ENCODE measurements at regions not wholly inside any gene's neighbourhood (a gene's known extent, or its start where the extent isn't known, plus 50 kb on each side); places are given as distances from the start of the nearest gene placed in this dataset.

GRCh38 chr1:168782559-168783116, 53.6 kb upstream of the DPT start:
- no peak for DNase-seq (ENCODE audit: low read depth in 2 of 3, low spot score in 1 of 3)

GRCh38 chr1:168783458-168784210, 54.6 kb upstream of the DPT start:
- DNase-seq (ENCODE audit: low read depth in 2 of 3, low spot score in 1 of 3) = no peak

GRCh38 chr1:168786476-168787330, 57.7 kb upstream of the DPT start:
- DNase-seq (ENCODE audit: low read depth in 2 of 3, low spot score in 1 of 3) = no peak

- no peak for DNase-seq (ENCODE audit: low read depth in 2 of 3, low spot score in 1 of 3)
Measured at GRCh38 chr1:168788258-168788657, 59.3 kb upstream of the DPT start.

GRCh38 chr1:168789501-168789900, 60.5 kb upstream of the DPT start:
- DNase-seq (ENCODE audit: low read depth in 2 of 3, low spot score in 1 of 3) = no peak

GRCh38 chr1:168792142-168792541, 63.1 kb upstream of the DPT start:
- no peak for DNase-seq (ENCODE audit: low read depth in 2 of 3, low spot score in 1 of 3)

DNA sequence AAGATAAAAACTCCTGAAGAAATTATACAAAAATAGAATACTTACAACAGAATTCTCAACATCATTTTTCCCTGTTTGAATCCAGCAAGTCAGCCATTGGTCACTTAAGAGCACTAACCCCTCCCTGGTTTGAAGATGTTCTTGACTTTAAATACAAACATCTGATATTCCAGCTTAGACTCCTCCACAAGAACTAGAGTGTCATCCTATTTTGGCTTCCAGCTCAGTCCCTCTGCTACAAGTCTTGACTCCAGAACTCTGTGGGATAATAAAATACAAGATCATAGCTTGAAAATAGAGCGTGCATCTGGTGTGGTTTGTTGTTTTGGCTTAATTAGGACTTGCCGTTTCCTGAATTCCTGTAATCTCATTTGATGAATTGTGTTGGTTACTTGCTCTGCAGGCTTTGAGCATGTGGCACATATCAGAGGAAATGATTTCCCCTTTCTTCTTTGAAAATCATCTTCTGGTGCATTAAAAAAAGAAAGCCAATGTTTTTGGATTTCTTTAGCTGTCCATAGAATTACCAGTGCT, 63.7 kb upstream of the DPT start:
- DNase-seq (ENCODE audit: low read depth in 2 of 3, low spot score in 1 of 3) = no peak

DNA sequence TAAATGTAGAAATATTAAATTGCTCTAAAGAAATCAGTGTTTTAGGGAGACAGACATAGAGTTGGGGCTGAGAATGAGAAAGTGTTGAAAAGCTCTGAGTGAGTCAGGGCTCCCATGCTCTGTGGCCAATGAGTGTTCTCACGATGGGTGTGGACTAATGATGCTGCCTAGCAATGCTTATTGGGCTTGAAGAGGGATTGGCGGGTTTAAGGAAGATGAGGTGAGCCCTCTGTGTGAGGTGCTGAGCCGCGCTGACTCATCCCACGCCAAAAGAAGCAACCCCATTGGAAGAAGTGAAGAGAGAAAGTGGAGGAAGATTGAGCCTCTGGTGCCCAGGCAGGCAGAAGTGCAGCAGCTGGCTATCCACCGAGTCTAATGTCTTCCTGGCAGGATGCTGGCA, 65.1 kb upstream of the DPT start:
- no peak for DNase-seq (ENCODE audit: low read depth in 2 of 3, low spot score in 1 of 3)

DNA sequence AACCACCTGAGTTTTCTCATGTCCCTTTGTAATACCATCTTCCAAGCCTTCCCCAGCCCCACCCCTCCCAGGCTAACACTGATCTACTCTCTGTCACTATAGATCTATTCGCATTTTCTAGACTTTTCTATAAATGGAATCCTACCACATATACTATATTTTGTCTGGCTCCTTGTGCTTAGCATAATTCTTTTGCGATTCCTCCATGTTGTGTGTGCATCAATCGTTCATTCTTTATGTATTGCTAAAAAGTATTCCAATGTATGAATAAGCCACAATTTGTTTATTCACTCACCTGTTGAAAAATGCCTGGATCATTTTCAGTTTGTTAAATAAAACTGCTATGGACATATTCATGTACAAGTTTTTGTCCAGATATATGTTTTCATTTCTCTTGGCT, 66.7 kb upstream of the DPT start:
- no peak for DNase-seq (ENCODE audit: low read depth in 2 of 3, low spot score in 1 of 3)

GRCh38 chr1:168799927-168800605, 71.1 kb upstream of the DPT start:
- no peak for DNase-seq (ENCODE audit: low read depth in 2 of 3, low spot score in 1 of 3)

- no peak for DNase-seq (ENCODE audit: low read depth in 2 of 3, low spot score in 1 of 3)
Measured at GRCh38 chr1:168801032-168801745, 72.2 kb upstream of the DPT start.

DNA sequence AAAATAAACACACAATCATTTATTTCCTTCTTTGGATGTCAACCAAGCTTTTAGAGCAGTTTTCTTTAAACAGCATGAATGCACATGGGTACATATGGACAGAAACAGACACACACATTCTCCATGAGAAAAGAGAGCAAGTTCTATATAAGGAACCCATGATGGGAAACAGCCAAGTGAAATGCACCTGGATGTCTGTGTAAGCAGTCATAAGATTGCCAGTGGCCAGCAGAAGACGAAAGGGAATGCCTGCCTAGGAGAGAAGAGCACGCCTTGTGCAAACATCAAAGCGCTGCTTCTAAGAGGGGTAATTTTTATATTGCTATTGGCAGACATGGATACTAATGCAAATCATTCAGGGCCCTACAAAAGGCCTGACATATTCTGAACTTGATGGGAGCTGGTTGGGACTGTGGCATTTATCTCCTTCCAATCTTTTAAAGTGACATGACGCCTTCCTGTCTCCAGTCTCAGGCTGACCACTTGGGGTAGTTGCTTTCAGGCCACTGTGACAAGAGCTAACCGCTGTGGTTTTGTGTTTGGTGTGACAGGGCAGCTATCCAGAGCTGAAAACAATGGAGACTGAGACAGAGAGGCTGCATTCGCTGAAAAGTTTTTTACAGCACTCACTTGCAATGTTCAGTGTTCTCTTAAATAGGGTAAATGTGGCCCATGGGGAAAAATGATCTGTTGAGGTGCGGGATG, 75.0 kb upstream of the DPT start:
- DNase-seq (ENCODE audit: low read depth in 2 of 3, low spot score in 1 of 3) = no peak

DNA sequence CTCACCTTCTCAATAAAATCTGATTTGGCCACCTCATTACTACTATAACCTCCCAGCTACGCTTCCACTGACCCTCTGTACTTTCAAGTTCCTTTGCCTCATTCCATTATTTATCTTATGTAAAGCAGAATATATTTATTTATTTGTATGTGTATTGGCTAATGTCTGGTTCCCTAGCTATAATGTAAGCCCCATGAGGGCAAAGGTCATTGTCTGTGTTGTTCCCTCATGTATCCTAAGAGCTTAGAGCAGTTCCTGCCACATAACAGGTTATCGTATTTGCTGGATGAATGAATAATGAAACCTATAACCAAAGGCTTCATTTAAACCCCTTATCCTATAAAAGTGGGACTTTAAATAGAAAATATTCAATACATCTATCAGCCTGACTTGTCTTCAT, 77.9 kb upstream of the DPT start:
- DNase-seq (ENCODE audit: low read depth in 2 of 3, low spot score in 1 of 3) = no peak

GRCh38 chr1:168811176-168811575, 82.2 kb upstream of the DPT start:
- DNase-seq (ENCODE audit: low read depth in 2 of 3, low spot score in 1 of 3) = no peak

DNA sequence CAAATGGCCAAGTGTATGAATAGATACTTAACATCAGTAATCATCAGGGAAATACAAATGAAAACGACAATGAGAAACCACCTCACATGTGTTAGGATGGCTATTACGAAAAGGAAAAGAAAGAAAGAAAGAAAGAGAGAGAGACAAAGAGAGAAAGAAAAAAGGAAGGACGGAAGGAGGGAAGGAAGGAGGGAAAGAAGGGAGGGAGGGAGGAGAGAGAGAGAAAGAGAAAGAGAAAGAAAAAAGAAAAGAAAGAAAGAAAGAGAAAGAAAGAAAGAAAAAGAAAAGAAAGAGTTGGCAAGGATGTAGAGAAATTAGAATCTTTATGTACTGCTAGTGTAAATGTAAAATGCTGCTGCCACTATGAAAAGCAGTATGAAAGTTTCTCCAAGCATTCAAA, 90.7 kb upstream of the DPT start:
- DNase-seq (ENCODE audit: low read depth in 2 of 3, low spot score in 1 of 3) = no peak

DNA sequence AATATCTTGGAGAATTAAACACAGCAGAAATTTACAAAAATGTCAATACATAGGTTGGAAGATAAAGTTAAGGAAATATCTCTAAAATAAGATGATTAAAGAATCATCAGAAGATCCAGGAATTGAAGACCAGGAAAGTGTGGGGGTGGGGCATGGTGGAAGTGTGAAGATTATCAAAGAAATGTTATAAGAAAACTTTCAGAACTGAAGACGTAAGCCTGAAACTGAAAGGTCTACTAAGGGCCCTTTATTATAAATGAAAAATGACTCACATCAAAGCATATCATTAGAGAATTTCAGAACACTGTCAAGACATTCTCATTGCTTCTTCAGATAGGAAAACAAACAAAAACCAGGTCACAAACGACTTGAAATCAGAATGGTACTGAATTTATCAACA, 92.4 kb upstream of the DPT start:
- peak in 2 of 3 donors; percentile 29 to 32 for DNase-seq (ENCODE audit: low read depth in 2 of 3, low spot score in 1 of 3)

DNA sequence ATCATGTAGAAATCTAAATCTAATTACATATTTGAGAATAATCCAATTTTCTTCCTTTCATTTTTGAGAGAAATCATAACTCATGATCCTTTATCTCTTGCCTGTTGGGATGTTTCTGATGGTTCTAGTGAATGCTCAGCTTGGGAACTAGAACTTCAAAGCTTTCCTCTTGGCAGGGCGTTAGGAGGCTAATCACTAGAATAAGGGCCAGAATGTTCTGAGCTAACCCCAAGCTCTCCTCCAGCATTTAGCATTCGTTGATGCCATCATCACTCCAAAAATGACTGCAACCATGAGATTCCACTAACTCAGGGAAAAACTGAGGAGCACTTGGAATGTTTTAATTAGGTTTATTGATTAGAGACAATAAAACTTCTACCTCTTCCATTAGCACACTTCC, 93.9 kb upstream of the DPT start:
- no peak for DNase-seq (ENCODE audit: low read depth in 2 of 3, low spot score in 1 of 3)

DNA sequence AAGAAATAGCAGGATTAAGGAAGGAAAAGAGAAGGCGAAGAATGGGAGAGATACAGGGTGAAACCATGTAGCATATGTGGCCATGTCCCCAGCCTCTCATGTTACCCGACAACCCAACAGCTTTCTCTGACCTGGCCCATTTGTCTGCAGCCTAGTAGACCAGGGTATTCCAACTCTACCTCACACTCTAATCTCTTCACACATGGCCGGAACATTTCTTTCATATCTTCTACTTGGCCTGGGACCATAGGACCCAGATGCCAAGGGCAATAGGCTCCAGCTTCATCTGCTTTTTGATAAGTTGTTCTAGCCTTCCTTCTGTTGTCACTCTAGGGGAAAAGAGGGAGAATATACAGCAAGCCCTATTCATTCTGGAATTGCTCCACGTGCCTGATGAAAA, 95.0 kb upstream of the DPT start:
- no peak for DNase-seq (ENCODE audit: low read depth in 2 of 3, low spot score in 1 of 3)

- DNase-seq (ENCODE audit: low read depth in 2 of 3, low spot score in 1 of 3) = peak in 1 of 3 donors; percentile 3
Measured at GRCh38 chr1:168824418-168825065, 95.5 kb upstream of the DPT start.

DNA sequence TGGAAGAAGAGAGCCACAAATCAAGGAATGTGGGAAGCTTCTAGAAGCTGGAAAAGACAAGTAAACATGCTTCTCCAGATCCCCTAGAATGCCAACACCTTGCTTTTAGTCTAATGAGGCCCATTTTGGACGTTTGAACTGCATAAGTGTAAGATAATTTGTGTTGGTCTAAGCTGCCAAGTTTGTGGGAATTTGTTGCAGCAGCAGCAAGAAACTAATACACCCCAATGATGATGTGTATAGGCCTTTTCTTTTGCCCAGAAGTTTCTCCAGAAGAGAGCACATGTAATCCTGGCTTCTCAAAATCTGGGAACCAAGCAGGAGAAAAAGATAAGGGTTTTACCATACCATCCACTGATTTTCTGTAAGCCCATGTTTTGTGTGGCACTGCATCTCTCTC, 96.1 kb upstream of the DPT start:
- no peak for DNase-seq (ENCODE audit: low read depth in 2 of 3, low spot score in 1 of 3)

Measured in stimulated activated CD4-positive, alpha-beta T cell treated with anti-CD3 and anti-CD28 coated beads, Interleukin-12 subunit alpha, Interleukin-12 subunit beta, amount 100 ng/mL, for 48 hours (primary cell).